ENCODE measurements at regions not wholly inside any gene's neighbourhood (a gene's known extent, or its start where the extent isn't known, plus 50 kb on each side); places are given as distances from the start of the nearest gene placed in this dataset.
"Not testable (repeated sequence)": the region's sequence is repeated elsewhere in the genome, so short reads cannot be mapped to it uniquely, and the experiment has no call there.

DNA sequence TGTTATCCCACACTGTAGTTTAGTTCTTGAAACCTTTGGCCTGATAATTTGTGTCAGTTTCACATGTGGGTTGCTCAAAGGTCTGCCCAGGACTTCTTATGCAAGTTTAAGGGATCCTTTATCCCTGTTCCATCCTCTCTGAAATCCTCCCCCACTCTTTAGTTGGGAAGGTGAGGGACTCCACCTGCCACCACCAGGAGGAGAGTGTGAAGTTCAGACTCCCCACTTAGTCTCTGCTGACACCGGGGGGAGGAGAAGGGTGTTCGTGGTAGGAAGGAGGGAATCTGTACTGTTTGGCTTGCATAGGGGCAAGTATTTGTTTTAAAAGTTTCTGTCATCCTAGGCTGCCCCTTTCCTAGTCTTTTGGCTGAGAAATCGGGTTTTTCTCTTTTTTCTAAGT lies 211.8 kb downstream of the PPP4R3C start:
- H3K4me3 Mint-ChIP-seq: no peak overlapping the region
- H3K36me3 Mint-ChIP-seq: no peaks in the 10 kb centered on the region
- ATAC-seq (ENCODE audit: low read depth in 2 of 2) (no peak), DNase-seq (no peak)
- H3K9me3 Mint-ChIP-seq: peaks cover 0 to 2% (median 0%) of the 10 kb centered on the region in 7 donors
- H3K27me3 Mint-ChIP-seq: no peaks in the 10 kb centered on the region
- H3K27ac Mint-ChIP-seq: no peak overlapping the region
- H3K4me1 Mint-ChIP-seq: no peaks in the 10 kb centered on the region

DNA sequence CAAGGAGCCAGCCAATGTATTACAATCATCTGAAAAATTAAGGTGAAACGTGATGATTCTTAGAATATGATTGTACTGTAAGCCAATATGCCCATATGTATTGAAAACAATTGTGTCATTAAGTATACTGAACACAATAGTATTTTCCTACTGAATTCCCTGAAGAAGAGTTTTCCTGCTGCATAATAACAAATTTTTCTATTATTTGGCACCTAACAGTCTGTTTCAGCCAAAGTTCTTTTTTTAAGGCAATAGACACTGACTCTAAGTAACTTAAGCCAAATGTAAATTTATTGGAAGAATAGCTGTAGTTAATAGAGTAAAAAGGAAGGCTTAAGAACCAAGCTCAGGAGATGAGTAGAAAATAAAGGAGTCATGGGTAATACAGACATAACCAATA lies 220.6 kb downstream of the PPP4R3C start:
- H3K9me3 Mint-ChIP-seq: peaks cover 4 to 29% (median 15%) of the 10 kb centered on the region in 7 donors
- H3K27ac Mint-ChIP-seq: no peak overlapping the region
- no peaks in the 10 kb centered on the region for H3K4me1 Mint-ChIP-seq
- H3K4me3 Mint-ChIP-seq: no peak overlapping the region
- H3K36me3 Mint-ChIP-seq: peaks cover 0 to 7% of the 10 kb centered on the region in 2 donors
- DNase-seq (no peak), ATAC-seq (ENCODE audit: low read depth in 2 of 2) (no peak)
- H3K27me3 Mint-ChIP-seq: no peaks in the 10 kb centered on the region

DNA sequence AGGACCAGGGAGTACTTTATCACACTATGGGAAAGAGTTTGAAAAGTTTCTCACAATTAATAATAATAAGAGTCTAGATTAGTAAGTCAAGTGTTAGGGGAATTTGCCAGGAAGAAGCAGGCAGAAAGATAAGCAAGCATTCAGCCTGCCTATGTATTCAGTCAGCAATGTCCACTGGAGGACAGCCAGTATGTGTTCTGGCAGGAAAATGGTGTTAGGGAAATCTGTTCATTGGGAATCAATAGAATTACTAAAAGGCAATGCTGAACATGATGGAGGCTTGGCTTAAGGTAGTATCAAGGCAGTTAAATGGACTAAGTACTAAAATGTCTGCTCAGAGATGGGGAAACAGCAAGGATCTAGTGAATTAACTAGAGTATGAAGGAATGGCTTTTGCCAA lies 221.2 kb downstream of the PPP4R3C start:
- Mint-ChIP-seq H3K27me3 (no peaks in the 10 kb centered on the region), H3K27ac (no peak overlapping the region), H3K9me3 (peaks cover 4 to 29% (median 15%) of the 10 kb centered on the region in 7 donors), H3K4me1 (no peaks in the 10 kb centered on the region), H3K36me3 (peaks cover 0 to 7% of the 10 kb centered on the region in 2 donors), H3K4me3 (no peak overlapping the region)
- ATAC-seq (ENCODE audit: low read depth in 2 of 2) (no peak), DNase-seq (no peak)

DNA sequence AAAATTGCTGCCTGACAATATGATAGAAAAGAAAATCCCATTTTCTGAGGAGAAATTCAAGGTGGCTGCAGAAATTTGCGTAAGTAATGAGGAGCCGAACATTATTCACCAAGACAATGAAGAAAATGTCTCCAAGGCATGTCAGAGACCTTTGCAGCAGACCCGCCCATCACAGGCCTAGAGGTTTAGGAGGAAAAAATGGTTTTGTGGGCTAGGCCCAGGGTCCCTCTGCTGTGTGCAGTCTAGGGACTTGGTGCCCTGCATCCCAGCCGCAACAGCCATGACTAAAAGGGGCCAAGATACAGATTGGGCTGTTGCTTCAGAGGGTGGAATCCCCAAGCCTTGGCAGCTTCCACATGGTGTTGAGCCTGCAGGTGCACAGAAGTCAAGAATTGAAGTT lies 223.1 kb downstream of the PPP4R3C start:
- H3K4me3 Mint-ChIP-seq; H3K27me3 Mint-ChIP-seq; ATAC-seq (ENCODE audit: low read depth in 2 of 2); H3K27ac Mint-ChIP-seq; H3K4me1 Mint-ChIP-seq; H3K36me3 Mint-ChIP-seq; DNase-seq: not testable (repeated sequence)
- peaks cover 4 to 29% (median 15%) of the 10 kb centered on the region in 7 donors for H3K9me3 Mint-ChIP-seq

DNA sequence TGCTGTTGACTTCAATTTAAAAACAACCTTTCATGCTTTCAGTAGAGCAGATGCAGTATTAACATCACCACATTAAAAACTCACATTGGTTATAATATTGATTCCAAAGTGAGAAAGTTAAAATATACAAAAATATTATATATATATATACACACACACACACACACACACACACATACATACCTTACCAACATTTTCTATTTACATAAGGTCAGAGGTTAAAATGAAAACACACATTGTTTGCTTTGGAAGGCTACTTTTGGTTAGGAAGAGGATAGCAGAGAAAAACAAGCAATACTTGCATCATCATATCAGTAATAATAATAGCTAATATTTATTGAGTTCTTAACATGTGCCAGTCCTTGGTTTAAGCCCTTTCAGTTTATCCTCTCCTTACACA lies 226.5 kb downstream of the PPP4R3C start:
- peaks cover 0 to 7% of the 10 kb centered on the region in 2 donors for H3K36me3 Mint-ChIP-seq
- DNase-seq: no peak
- H3K9me3 Mint-ChIP-seq: peaks cover 4 to 28% (median 13%) of the 10 kb centered on the region in 7 donors
- no peaks in the 10 kb centered on the region for H3K4me1 Mint-ChIP-seq
- no peaks in the 10 kb centered on the region for H3K27me3 Mint-ChIP-seq
- no peak overlapping the region for H3K27ac Mint-ChIP-seq
- no peak for ATAC-seq (ENCODE audit: low read depth in 2 of 2)
- no peak overlapping the region for H3K4me3 Mint-ChIP-seq

DNA sequence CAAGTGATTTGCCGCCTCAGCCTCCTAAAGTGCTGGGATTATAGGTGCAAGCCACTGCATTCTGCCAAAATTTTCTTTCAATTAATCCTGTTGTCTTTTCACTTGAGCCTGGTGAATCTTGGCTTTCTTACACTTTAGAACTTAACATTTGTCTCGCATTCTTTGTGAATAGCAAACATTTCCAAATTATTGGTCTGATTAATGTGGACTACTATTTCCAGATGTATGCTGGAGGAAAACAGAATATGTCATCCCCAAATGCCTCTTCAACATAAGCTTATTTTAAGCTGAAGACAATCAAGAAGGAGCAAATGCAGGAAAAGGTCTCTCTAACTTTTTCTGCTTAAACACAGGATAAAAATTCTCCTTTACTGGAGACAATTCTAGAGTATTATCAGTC lies 233.4 kb downstream of the PPP4R3C start:
- H3K27ac Mint-ChIP-seq: no peak overlapping the region
- H3K4me3 Mint-ChIP-seq: no peak overlapping the region
- DNase-seq (no peak), ATAC-seq (ENCODE audit: low read depth in 2 of 2) (no peak)
- no peaks in the 10 kb centered on the region for H3K27me3 Mint-ChIP-seq
- no peaks in the 10 kb centered on the region for H3K4me1 Mint-ChIP-seq
- no peaks in the 10 kb centered on the region for H3K9me3 Mint-ChIP-seq
- no peaks in the 10 kb centered on the region for H3K36me3 Mint-ChIP-seq

DNA sequence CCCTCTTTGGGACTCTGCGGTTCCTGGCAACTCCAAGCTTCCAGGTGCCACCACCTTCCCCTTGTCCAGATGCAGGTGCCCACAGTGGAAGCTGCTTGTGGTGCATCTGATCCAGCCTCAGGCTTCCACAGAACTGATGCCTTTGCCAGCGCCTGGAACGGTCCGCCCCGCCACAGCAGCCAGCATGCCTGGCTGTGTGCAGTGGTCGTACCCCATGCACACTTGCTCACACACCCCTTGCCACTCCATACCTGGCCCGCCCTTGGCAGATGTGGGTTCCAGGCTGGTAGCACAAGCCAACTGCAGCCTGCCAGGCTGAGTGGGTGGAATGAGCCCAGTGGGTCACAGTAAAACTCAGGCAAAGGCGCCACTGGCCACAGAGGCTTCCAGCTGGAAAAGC lies 240.5 kb downstream of the PPP4R3C start:
- Mint-ChIP-seq H3K9me3 (peaks cover 0 to 8% (median 6%) of the 10 kb centered on the region in 7 donors), H3K27me3 (no peaks in the 10 kb centered on the region), H3K4me3 (no peak overlapping the region), H3K36me3 (no peaks in the 10 kb centered on the region), H3K27ac (no peak overlapping the region), H3K4me1 (no peaks in the 10 kb centered on the region)
- DNase-seq: no peak
- ATAC-seq (ENCODE audit: low read depth in 2 of 2): no peak

DNA sequence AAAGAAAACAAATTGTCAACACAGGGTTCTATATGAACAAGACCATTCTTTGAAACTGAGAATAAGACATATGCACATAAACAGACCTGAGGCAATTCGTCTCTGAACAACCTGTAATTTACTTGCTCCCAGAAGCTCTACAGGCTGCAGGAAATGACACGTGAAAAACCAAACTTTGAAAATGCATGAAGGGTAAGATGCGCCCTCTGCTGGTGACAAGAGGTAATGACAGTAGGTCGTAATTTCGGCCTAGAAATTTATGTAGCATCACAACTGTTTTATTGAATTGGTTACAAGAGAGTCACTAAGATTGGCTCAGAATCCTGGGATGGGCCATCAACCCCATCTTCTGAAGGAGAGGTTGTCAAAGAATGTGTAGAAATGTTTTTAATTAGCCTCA lies 276.5 kb downstream of the PPP4R3C start:
- DNase-seq (peak; percentile 12), ATAC-seq (ENCODE audit: low read depth in 2 of 2) (no peak)
- Mint-ChIP-seq H3K4me3 (no peak overlapping the region), H3K9me3 (no peaks in the 10 kb centered on the region), H3K27me3 (no peaks in the 10 kb centered on the region), H3K4me1 (no peaks in the 10 kb centered on the region), H3K27ac (no peak overlapping the region), H3K36me3 (no peaks in the 10 kb centered on the region)

DNA sequence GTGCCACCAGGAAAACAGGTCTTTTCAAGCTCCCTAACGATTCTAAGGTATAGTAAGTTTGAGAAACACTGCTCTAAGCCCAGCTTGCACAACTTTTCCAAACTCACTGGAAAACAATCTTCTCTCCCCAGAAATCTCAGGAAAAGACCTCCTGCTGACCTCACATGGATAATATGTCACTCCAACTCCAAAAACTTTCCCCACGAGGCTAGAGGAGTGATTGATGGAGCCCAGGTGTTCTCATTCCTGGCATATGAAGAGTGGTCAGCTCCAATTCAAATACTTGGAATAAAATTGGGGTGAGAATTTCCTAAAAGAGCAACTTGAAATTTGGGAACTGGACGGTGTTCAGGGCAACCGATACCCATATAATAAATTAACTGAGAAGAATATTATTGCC lies 299.9 kb downstream of the PPP4R3C start:
- no peaks in the 10 kb centered on the region for H3K4me1 Mint-ChIP-seq
- H3K27ac Mint-ChIP-seq: no peak overlapping the region

DNA sequence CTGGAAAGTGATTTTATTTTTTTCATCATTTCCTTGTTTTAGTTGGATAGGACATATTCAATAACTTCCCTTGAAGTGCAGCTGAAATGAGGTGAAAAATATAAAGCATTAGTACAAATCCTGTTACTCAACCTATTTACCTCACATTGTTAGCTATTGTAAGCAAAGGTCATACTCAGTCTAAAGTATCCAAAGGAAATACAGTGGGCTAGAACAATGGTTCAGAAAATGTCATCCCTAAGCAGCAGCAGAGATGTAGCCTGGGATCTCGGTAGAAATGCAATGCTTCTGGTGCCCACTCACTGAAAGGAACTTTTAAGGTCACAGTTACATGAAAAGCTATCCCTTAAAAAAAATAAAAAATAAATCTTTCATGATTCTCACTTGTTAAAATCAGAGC lies 300.6 kb downstream of the PPP4R3C start:
- H3K4me3 Mint-ChIP-seq: no peak overlapping the region
- no peaks in the 10 kb centered on the region for H3K4me1 Mint-ChIP-seq
- H3K9me3 Mint-ChIP-seq: peaks cover 0 to 3% (median 1%) of the 10 kb centered on the region in 7 donors
- no peaks in the 10 kb centered on the region for H3K36me3 Mint-ChIP-seq
- no peak overlapping the region for H3K27ac Mint-ChIP-seq
- ATAC-seq (ENCODE audit: low read depth in 2 of 2) (no peak), DNase-seq (no peak)
- H3K27me3 Mint-ChIP-seq: no peaks in the 10 kb centered on the region

More for the DNA sequence above, 299.9 kb downstream of the PPP4R3C start:
- no peaks in the 10 kb centered on the region for H3K27me3 Mint-ChIP-seq
- H3K9me3 Mint-ChIP-seq: peaks cover 0 to 3% (median 1%) of the 10 kb centered on the region in 7 donors
- ATAC-seq (ENCODE audit: low read depth in 2 of 2) (no peak), DNase-seq (no peak)
- no peaks in the 10 kb centered on the region for H3K36me3 Mint-ChIP-seq
- no peak overlapping the region for H3K4me3 Mint-ChIP-seq

DNA sequence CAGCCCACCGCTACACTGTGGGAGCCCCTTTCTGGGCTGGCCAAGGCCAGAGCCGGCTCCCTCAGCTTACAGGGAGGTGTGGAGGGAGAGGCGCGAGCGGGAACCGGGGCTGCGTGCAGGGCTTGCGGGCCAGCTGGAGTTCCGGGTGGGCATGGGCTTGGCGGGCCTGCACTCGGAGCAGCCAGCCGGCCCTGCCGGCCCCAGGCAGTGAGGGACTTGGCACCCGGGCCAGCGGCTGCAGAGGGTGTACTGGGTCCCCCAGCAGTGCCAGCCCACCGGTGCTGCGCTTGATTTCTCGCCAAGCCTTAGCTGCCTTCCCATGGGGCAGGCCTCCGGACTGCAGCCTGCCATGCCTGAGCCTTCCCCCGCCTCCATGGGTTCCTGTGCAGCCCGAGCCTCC lies 306.2 kb downstream of the PPP4R3C start:
- not testable (repeated sequence) for DNase-seq; H3K9me3 Mint-ChIP-seq; H3K36me3 Mint-ChIP-seq; H3K4me3 Mint-ChIP-seq; ATAC-seq (ENCODE audit: low read depth in 2 of 2); H3K27ac Mint-ChIP-seq; H3K27me3 Mint-ChIP-seq; H3K4me1 Mint-ChIP-seq

DNA sequence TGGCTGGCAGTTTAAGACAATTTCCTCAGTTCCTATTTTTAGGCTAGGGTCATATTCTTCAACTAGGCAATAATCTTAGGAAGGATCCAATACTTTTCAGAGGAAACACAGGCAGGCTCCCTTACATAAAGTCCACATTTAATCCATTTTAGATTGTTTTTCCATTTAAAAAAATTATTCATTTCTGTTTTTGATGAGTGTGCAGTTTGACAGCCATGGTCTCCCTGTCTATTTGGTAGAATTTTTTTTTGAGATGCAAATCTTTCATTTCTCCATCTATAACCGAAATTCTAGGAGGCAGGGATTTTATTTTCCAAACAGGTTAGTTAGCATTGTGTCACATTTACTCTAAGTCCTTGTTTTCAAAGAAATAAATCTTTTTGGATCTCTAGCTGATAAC lies 326.8 kb downstream of the PPP4R3C start:
- Mint-ChIP-seq H3K4me1 (no peaks in the 10 kb centered on the region), H3K27ac (no peak overlapping the region), H3K4me3 (no peak overlapping the region), H3K27me3 (no peaks in the 10 kb centered on the region), H3K9me3 (peaks cover 0 to 5% (median 2%) of the 10 kb centered on the region in 7 donors), H3K36me3 (no peaks in the 10 kb centered on the region)
- ATAC-seq (ENCODE audit: low read depth in 2 of 2): no peak
- DNase-seq: no peak

DNA sequence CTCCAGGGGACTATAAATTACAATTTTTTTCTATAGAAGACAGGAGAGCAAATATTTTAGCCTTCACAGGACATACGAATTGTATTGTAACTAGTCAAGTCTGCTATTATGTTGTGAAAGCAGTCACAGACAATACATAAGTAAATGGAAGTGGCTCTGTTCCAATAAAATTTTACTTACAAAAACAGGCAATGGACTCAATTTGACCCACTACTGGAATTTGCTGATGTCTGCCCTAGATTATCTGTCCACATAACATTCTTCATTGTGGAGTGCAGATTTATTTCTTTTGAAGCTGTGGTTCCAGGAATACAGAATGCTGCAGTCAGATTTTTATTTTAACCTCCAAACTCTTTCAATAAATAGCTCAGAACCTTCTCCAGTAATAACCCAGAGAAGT lies 330.3 kb downstream of the PPP4R3C start:
- Mint-ChIP-seq H3K36me3 (no peaks in the 10 kb centered on the region), H3K27me3 (no peaks in the 10 kb centered on the region), H3K4me1 (no peaks in the 10 kb centered on the region), H3K27ac (no peak overlapping the region), H3K4me3 (no peak overlapping the region), H3K9me3 (peaks cover 2 to 17% (median 8%) of the 10 kb centered on the region in 7 donors)
- DNase-seq (no peak), ATAC-seq (ENCODE audit: low read depth in 2 of 2) (no peak)

DNA sequence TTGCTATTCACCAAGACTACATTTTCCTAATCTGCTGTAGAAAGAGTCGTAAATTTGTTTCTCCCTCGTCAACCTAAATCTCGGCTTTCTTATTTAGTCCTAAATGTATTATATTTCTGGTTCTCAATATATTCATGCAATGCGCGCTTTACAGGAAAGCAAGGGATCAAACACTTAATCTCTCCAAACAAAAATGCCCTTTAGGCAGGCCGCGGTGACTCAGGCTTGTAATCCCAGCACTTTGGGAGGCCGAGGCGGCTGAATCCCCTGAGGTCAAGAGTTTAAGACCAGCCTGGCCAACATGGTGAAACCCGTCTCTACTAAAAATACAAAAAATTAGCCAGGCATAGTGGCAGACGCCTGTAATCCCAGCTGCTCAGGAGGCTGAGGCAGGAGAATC lies 376.0 kb downstream of the PPP4R3C start:
- not testable (repeated sequence) for H3K27me3 Mint-ChIP-seq; DNase-seq; H3K4me3 Mint-ChIP-seq; H3K36me3 Mint-ChIP-seq; ATAC-seq (ENCODE audit: low read depth in 2 of 2); H3K27ac Mint-ChIP-seq; H3K4me1 Mint-ChIP-seq; H3K9me3 Mint-ChIP-seq

DNA sequence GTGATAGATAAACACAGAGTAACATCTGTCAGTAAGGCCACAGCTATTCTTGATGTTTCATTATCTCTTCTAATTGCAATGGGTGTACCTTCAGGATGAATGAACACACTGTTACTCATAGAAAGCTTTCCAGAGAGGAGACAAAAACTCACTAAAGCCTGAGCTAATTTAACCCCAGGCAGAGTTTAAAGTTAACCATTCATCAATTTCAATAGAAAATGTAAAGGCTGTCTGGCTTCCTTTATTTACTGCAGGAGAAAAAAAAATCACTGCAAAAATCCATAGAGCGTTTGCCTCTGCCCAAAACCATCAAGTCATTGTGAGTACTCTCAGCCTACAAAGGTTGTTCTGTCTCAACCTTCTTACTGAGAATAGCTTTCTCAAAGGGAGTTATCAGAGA lies 376.9 kb downstream of the PPP4R3C start:
- H3K4me3 Mint-ChIP-seq: no peak overlapping the region
- no peaks in the 10 kb centered on the region for H3K36me3 Mint-ChIP-seq
- no peaks in the 10 kb centered on the region for H3K27me3 Mint-ChIP-seq
- H3K9me3 Mint-ChIP-seq: peaks cover 0 to 3% (median 0%) of the 10 kb centered on the region in 7 donors
- ATAC-seq (ENCODE audit: low read depth in 2 of 2) (no peak), DNase-seq (no peak)
- H3K27ac Mint-ChIP-seq: no peak overlapping the region
- H3K4me1 Mint-ChIP-seq: no peaks in the 10 kb centered on the region

All from naive B cell (primary cell).